K562 (cell line): ENCODE measurements at regions not wholly inside any gene's neighbourhood (a gene's known extent, or its start where the extent isn't known, plus 50 kb on each side); places are given as distances from the start of the nearest gene placed in this dataset.

Experiments
- ATAC-seq: fragments of 200-7000 bp; cut with Tn5 transposase; 3 replicates; pipeline ENCODE4 v1.9.1; 2020; ENCODE audit warnings: moderate library complexity
- BruUV-seq: library from RNA; stranded (reverse); fragments of 400-500 nt; replicated peaks from 2 replicates; lab custom pipeline; 2021; lab: Mats Ljungman, UMichigan
- CTCF ChIA-PET: fragments of 300-600 bp; formaldehyde crosslinking; extraction: SDS; loops from one replicate; lab custom pipeline; 2021; ENCODE audit warnings: low intra/inter-chr PET ratio; lab: Yijun Ruan, JAX
- POLR2A ChIA-PET: fragments of 300-600, 350-650 bp; sonication (Branson Sonifier 250); formaldehyde crosslinking; extraction: SDS; loops from one replicate; lab custom pipeline; 2021; ENCODE audit warnings: antibody characterized with exemption, inconsistent platforms; lab: Yijun Ruan, JAX
- DNase-seq, 4 experiments: peaks; one replicate each; pipeline versions ENCODE4 v3.0.0 to v3.0.0-alpha.2; 2011 to 2018; ENCODE audit warnings: low spot score in 3 of 4, mixed read lengths in 3 of 4; ENCODE audit errors: extremely low read depth in 1 of 4
- FAIRE-seq: peaks from 2 replicates; lab custom pipeline; 2011; peaks lifted over from hg19 to GRCh38; lab: Jason Lieb, UNC
- H2AFZ ChIP-seq: 2 replicates; pipeline ENCODE4 v1.6.0; 2011; ENCODE audit warnings: low read depth, low read length, control low read depth, inconsistent platforms
- H3K27ac ChIP-seq: fragments of 200-600 bp; 3 replicates; pipeline ENCODE4 v1.8.0; 2011; ENCODE audit warnings: low read depth, mild to moderate bottlenecking, control low read depth, inconsistent platforms, low read length, moderate library complexity, mixed read lengths; ENCODE audit errors: extremely low read depth
- H3K27me3 ChIP-seq, 2 experiments: fragments of 300-600 bp in 1 of 2; 2 replicates in 1 of 2; 3 replicates in 1 of 2; pipeline versions ENCODE4 v1.6.0 to v1.8.0; 2011; ENCODE audit warnings: inconsistent platforms in 2 of 2, low read length in 2 of 2, mild to moderate bottlenecking in 1 of 2, mixed read lengths in 1 of 2, moderate library complexity in 1 of 2; ENCODE audit not compliant: control insufficient read depth in 2 of 2, insufficient read depth in 2 of 2
- H3K36me3 ChIP-seq: fragments of 300-600 bp; 3 replicates; pipeline ENCODE4 v1.8.0; 2011; ENCODE audit warnings: mild to moderate bottlenecking, low read length, inconsistent platforms; ENCODE audit not compliant: control insufficient read depth, insufficient read depth
- H3K4me1 ChIP-seq, 2 experiments: fragments of 200-600 bp in 1 of 2; replicated peaks in 1 of 2; 2 replicates in 1 of 2; 3 replicates in 1 of 2; pipeline versions ENCODE4 v1.5.1 to v1.8.0; 2011; ENCODE audit warnings: inconsistent platforms in 2 of 2, low read length in 2 of 2, mild to moderate bottlenecking in 1 of 2, mixed read lengths in 1 of 2, moderate library complexity in 1 of 2; ENCODE audit not compliant: control insufficient read depth in 2 of 2, insufficient read depth in 2 of 2
- H3K4me2 ChIP-seq: 2 replicates; pipeline ENCODE4 v1.6.1; 2011; ENCODE audit warnings: low read length, control low read depth, inconsistent platforms, mixed read lengths; ENCODE audit not compliant: insufficient read depth
- H3K4me3 ChIP-seq: fragments of 200-600 bp; sonication (generic), shearing (Covaris generic); 2 replicates; pipeline ENCODE4 v1.5.1; 2016; ENCODE audit warnings: control low read depth, inconsistent platforms
- H3K79me2 ChIP-seq: fragments of 200-600 bp; 3 replicates; pipeline ENCODE4 v1.8.0; 2011; ENCODE audit warnings: low read length, inconsistent platforms; ENCODE audit not compliant: control insufficient read depth, insufficient read depth
- H3K9ac ChIP-seq, 2 experiments: 2 replicates each; pipeline versions ENCODE4 v1.6.0 to v1.6.1; 2011; ENCODE audit warnings: low read depth in 2 of 2, low read length in 2 of 2, control low read depth in 1 of 2, inconsistent platforms in 1 of 2, mild to moderate bottlenecking in 1 of 2, mixed read lengths in 1 of 2; ENCODE audit not compliant: insufficient read depth in 1 of 2
- H3K9me1 ChIP-seq: one replicate; pipeline ENCODE4 v1.6.0; 2011; ENCODE audit warnings: inconsistent platforms, mild to moderate bottlenecking, low read length, moderate library complexity; ENCODE audit not compliant: control insufficient read depth, insufficient read depth
- H3K9me3 ChIP-seq: replicated peaks from 2 replicates; pipeline ENCODE4 v1.5.1; 2011; ENCODE audit warnings: low read depth, low read length, inconsistent platforms; ENCODE audit not compliant: control insufficient read depth, insufficient read depth
- H4K20me1 ChIP-seq: replicated peaks from 2 replicates; pipeline ENCODE4 v1.6.1; 2011; ENCODE audit warnings: low read length, inconsistent platforms, mixed read lengths; ENCODE audit not compliant: control insufficient read depth, insufficient read depth
- ETV5 ChIP-seq: sonication (generic); formaldehyde crosslinking; IDR thresholded peaks from 2 replicates; pipeline ENCODE4 v1.4.0; 2020; ENCODE audit warnings: low read depth, mild to moderate bottlenecking, missing genetic modification reagents
- FOXM1 ChIP-seq, 2 experiments: fragments of 450-650 bp in 1 of 2; sonication (generic) in 1 of 2; formaldehyde crosslinking in 1 of 2; IDR thresholded peaks; 2 replicates each; pipeline versions ENCODE4 v1.6.1 to v1.9.0; 2017 to 2022; ENCODE audit warnings: low read depth in 2 of 2, mild to moderate bottlenecking in 2 of 2, missing genetic modification reagents in 1 of 2, moderate library complexity in 1 of 2
- LCOR ChIP-seq: sonication (generic); formaldehyde crosslinking; IDR thresholded peaks from 2 replicates; pipeline ENCODE4 v1.8.0; 2022; ENCODE audit warnings: mild to moderate bottlenecking, missing genetic modification reagents
- RUNX1 ChIP-seq: sonication (generic); IDR thresholded peaks from 2 replicates; pipeline ENCODE4 v1.6.1; 2016; ENCODE audit warnings: antibody characterized with exemption, low read depth
- SMC3 ChIP-seq: conservative IDR thresholded peaks from 2 replicates; pipeline ENCODE4 v1.6.1; 2011; ENCODE audit warnings: low read depth, low read length, improper control_type of control experiment; ENCODE audit not compliant: insufficient read depth
- U2AF2 ChIP-seq: fragments of 200-400 bp; formaldehyde crosslinking; optimal IDR thresholded peaks from 2 replicates; pipeline ENCODE3; 2017; ENCODE audit warnings: low read depth, mild to moderate bottlenecking, low read length
- WHSC1 ChIP-seq: IDR thresholded peaks from one replicate; pipeline ENCODE4 v1.6.1; 2012; ENCODE audit warnings: low read length, control low read depth, inconsistent platforms
- ZNF76 ChIP-seq: fragments of 250-450 bp; sonication (Bioruptor Pico); IDR thresholded peaks from 2 replicates; pipeline ENCODE4 v1.4.0; 2020; ENCODE audit warnings: mild to moderate bottlenecking, moderate library complexity, borderline replicate concordance
- ZNF780A ChIP-seq: fragments of 250-450 bp; sonication (Bioruptor Pico); IDR thresholded peaks from 2 replicates; pipeline ENCODE4 v1.5.0; 2021; ENCODE audit warnings: mild to moderate bottlenecking
- WGBS: fragments of 100-300 bp; shearing (Covaris generic); methylation state at CpG from one replicate; pipeline ENCODE4 v1.1.6; 2016; ENCODE audit warnings: low coverage, mixed read lengths; ENCODE audit not compliant: insufficient coverage; ENCODE audit errors: missing lambda C conversion rate; 5-methylcytosine and 5-hydroxymethylcytosine counted together
- in situ Hi-C: fragments of 300-500 bp; cut with MboI; formaldehyde crosslinking; loops from 4 replicates; pipeline ENCODE4 v1.15.0; 2018; ENCODE audit warnings: inconsistent platforms, mixed read lengths
- intact Hi-C: fragments of 100-400 bp; cut with micrococcal nuclease; formaldehyde crosslinking; loops from 2 replicates; pipeline ENCODE4 v1.14.2; 2022
- TF ChIP-seq, protein P1 (sequence below): sonication (generic); formaldehyde crosslinking; IDR thresholded peaks from 2 replicates; pipeline ENCODE4 v1.8.0; 2022; ENCODE audit warnings: missing genetic modification reagents, mild to moderate bottlenecking, borderline replicate concordance
- TF ChIP-seq, protein P2 (sequence below), 2 experiments: fragments of 200-800 bp in 1 of 2; sonication (Bioruptor generic) in 1 of 2; sonication (generic) in 1 of 2; formaldehyde crosslinking in 1 of 2; IDR thresholded peaks in 1 of 2; conservative IDR thresholded peaks in 1 of 2; 2 replicates each; pipeline versions ENCODE4 v1.5.0 to v1.6.1; 2016 to 2020; ENCODE audit warnings: missing compliant biosample characterization in 1 of 2, missing genetic modification characterization in 1 of 2, missing genetic modification reagents in 1 of 2

DNA sequence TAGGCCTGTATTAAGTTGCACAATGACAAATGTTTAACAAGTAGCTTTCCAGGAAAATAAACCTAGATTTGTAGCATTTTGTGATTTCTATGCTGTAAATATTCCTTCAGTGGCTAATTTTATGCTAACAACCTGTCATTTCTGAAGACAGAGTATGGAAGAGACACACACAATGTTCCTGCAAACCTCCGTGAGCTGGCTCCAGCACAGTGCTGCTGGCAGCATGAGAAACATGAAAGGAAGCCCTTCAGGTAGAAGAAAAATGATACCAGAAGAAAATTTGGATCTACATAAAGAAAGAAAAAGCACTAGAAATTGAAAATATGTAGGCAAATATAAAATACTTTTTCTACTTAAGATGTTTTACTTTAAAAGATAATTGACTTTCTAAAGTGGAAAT lies 69.5 kb upstream of the CTTNBP2 start (continued):
- TF ChIP-seq, protein P1, sequence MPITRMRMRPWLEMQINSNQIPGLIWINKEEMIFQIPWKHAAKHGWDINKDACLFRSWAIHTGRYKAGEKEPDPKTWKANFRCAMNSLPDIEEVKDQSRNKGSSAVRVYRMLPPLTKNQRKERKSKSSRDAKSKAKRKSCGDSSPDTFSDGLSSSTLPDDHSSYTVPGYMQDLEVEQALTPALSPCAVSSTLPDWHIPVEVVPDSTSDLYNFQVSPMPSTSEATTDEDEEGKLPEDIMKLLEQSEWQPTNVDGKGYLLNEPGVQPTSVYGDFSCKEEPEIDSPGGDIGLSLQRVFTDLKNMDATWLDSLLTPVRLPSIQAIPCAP (CRISPR knock-in tag) = no peak
- TF ChIP-seq LCOR (no peak), U2AF2 (no peak), WHSC1 (no peak), ZNF780A (CRISPR knock-in tag) (no peak)

DNA sequence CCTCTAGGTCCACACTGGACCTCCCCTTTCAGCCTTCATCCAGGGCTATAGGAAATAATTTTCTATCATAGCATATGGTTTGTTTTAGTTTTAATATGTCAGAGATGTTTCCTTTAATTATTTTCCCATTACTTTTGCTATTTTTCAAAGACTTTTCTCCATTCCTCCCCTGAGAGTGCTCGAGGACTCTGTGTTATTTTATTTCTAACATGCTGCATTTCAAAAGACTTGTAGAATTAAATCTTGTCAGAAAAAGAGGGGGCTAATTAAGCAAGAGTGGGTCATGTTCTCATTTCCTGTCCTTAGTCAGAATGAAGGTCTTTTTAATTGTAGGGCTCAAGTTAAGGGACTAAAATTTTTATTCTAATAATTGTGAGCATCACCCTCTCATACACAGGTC lies 71.6 kb upstream of the CTTNBP2 start:
- 0% methylated on average over 1 of the region's 1 CpG for WGBS
- Histone ChIP-seq H3K27me3 (no peaks in the 10 kb centered on the region), H3K9me1 (no peaks in the 10 kb centered on the region), H2AFZ (no peak overlapping the region), H3K4me3 (no peak overlapping the region), H3K36me3 (no peaks in the 10 kb centered on the region), H4K20me1 (no peaks in the 10 kb centered on the region), H3K4me1 (no peaks in the 10 kb centered on the region), H3K27ac (no peak overlapping the region), H3K79me2 (no peaks in the 10 kb centered on the region), H3K9me3 (no peaks in the 10 kb centered on the region), H3K4me2 (no peak overlapping the region), H3K9ac (no peak overlapping the region)
- CTCF ChIA-PET = no interaction called here
- ATAC-seq (no peak), FAIRE-seq (no peak), DNase-seq (no peak)
- in situ Hi-C loops = no loop called here
- BruUV-seq = no TSS peak
- intact Hi-C loops = no loop called here
- POLR2A ChIA-PET = no interaction called here
- TF ChIP-seq, protein P2, sequence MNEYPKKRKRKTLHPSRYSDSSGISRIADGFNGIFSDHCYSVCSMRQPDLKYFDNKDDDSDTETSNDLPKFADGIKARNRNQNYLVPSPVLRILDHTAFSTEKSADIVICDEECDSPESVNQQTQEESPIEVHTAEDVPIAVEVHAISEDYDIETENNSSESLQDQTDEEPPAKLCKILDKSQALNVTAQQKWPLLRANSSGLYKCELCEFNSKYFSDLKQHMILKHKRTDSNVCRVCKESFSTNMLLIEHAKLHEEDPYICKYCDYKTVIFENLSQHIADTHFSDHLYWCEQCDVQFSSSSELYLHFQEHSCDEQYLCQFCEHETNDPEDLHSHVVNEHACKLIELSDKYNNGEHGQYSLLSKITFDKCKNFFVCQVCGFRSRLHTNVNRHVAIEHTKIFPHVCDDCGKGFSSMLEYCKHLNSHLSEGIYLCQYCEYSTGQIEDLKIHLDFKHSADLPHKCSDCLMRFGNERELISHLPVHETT (CRISPR knock-in tag; conservative IDR thresholded peaks at IDR 0.05 in 1 of 2, IDR thresholded peaks at IDR 0.05 in 1 of 2) = no peak
- TF ChIP-seq SMC3 (no peak), FOXM1 (IDR thresholded peaks at IDR 0.05; ENCODE audit: low read depth) (no peak), FOXM1 (CRISPR knock-in tag; IDR thresholded peaks at IDR 0.05; ENCODE audit: low read depth) (no peak), ZNF76 (CRISPR knock-in tag) (no peak), ETV5 (CRISPR knock-in tag) (no peak), RUNX1 (no peak)
